Skin epidermis (tissue), 12 donors: ENCODE measurements at regions not wholly inside any gene's neighbourhood (a gene's known extent, or its start where the extent isn't known, plus 50 kb on each side); places are given as distances from the start of the nearest gene placed in this dataset.
"Not testable (repeated sequence)": the region's sequence is repeated elsewhere in the genome, so short reads cannot be mapped to it uniquely, and the experiment has no call there.

Experiments used
- H3K27ac ChIP-seq, 21 experiments: fragments of 200-600 bp; sonication (generic) in 11 of 21; one replicate each; pipeline ENCODE4 v1.5.0; 2020; ENCODE audit warnings: mild to moderate bottlenecking in 3 of 21, inconsistent platforms in 2 of 21, moderate library complexity in 2 of 21
- H3K4me3 ChIP-seq, 7 experiments: fragments of 200-600 bp; sonication (generic) in 2 of 7; one replicate each; pipeline ENCODE4 v1.5.0; 2020; ENCODE audit warnings: inconsistent platforms in 2 of 7, mild to moderate bottlenecking in 2 of 7, moderate library complexity in 1 of 7

DNA sequence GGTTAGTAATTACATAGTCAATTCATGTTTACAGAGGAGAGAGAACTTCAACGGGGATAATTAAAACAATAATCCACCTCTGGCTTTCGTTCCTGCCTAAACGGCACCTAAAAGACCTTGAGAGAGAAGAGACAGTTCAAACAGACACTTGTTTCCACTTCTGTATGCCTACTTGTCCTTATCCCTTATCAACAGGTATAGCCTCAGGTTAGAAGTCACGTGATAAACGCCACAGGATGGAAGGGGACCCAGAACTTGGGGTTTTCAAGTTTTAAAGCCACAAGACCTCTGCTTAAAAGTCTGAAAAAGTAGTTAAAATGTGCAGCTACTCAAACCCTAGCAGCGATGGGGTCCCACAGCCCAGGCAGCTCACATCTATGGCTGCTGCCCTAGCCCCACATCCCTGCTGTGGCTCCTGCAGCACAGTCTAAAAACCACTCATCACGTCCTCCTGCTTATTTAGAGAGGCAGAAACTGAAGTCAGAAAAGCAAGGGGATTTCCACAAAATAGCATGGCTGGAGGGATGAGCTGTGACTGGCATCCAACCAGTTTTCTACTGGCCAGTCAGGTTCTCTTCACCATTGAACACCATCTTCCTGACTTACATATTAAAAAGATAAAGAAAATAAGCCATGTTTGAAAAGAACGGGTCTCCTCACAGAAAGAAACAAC lies 51.2 kb upstream of the SEC16B start:
- Histone ChIP-seq H3K27ac (no peak overlapping the region), H3K4me3 (no peak overlapping the region)

DNA sequence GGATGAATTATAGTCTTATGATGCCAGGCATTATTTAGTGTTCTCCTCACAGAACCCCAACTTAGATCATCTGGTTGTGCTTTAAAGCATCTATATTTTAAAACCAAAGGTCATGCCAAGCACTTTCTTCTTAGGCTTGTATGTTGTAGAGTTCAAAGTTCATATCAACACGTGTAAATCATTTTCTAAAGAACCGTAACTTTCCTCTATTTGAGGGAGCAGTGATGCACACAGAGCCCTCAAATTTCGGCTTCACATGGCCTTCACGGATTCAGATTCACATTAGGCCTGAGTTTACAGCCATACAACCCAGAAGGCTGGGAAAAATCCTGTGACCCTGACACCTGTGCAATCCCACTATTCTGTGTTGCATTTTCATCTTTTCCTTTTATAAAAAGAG lies 52.1 kb upstream of the SEC16B start:
- Histone ChIP-seq H3K27ac (no peak overlapping the region), H3K4me3 (no peak overlapping the region)

DNA sequence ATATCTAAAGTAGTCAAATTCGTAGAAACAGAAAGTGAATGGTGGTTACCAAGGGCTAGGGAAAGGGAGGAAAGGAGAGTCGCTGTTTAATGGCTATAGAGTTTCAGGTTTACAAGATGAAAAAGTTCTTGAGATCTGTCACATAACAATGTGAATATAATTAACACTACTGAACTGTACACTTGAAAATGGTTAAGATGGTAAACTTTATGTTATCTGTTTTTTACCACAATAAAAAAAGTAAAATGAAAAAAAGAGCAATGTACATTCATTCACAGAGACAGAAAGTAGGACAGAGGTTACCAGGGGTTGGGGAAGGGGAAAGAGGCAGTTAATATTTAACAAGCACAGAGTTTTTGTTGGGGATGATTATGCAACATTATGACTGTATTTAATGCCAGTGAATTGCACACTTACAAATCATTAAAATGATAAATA lies 53.3 kb upstream of the SEC16B start:
- no peak overlapping the region for H3K27ac ChIP-seq
- no peak overlapping the region for H3K4me3 ChIP-seq

DNA sequence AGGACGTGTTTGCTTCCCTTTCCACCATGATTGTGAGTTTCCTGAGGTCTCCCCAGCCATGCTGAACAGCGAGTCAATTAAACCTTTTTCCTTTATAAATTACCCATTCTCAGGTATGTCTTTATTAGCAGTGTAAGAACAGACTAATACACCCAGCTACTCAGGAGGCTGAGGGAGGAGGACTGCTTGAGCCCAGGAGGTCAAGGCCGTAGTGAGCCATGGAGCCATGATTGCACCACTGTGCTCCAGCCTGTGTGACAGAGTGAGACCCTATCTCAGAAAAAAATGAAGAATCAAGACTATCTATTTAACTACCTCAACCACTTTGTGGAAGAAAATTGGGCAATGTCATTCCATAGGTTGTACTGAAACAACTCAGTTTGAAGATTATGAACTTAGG lies 54.6 kb upstream of the SEC16B start:
- H3K27ac ChIP-seq: no peak overlapping the region
- no peak overlapping the region for H3K4me3 ChIP-seq

DNA sequence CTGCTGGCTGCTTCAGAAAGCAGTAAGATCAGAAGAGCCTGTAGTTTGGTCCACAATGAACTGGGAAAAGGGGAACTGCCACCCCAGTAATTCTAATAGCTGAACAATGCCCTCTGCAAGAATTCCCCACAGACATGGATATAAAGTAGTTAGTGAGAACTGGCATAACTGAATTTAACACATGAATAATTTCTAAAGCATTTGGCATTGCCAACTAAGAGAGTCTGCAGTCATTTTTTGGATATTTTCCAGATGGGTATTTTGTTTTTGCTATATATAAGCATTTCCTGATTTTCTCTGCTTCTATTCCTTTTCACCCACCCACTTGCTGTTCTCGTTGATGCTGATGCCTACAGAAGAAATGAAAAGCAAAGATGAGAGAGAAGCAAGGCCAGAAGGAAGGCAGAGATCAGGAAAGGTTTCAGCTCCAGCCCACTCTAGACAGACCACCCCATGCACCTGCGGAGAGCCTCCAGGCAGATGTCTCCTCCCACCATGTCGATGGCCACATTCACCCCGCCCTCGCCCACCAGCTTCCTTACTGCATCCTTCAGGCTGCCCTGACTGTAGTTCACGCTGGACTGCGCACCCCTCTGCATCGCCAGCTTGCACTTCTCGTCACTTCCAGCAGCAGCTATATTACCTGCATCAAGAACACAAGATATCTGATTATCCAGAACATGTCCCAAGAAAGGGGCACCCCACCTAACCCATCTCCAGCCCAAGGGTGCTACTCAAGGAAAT lies 55.9 kb upstream of the SEC16B start:
- Histone ChIP-seq H3K27ac (no peak overlapping the region), H3K4me3 (no peak overlapping the region)

DNA sequence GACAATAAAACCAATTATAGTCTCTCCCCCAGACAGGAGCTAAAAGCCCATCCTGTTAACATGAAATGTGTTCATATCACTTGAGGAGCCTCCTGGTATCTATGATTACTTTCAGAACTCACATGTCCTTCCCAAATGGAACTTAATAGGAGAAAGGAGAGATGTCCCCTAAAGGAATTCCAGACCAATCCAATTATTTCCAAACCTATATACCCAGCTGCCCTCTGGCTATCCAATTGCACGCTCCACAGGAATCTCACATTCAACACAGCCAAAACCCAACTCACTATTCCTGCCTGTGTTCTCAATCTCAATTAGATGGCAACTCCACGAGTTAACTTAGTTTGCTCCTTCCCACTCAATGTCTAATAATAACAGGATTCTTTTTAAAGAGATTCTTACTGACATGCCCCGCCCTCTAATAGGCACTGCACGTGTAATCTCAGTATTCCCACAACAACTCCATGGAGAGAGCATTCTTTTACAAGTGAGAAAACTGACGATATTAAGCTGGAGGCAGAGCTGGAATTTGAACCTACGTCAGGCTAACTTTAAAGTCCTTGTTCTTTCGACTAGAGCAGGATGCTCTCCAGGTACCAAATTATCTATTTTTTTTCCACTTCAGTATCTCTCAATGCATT lies 59.1 kb upstream of the SEC16B start:
- H3K27ac ChIP-seq: no peak overlapping the region
- H3K4me3 ChIP-seq: no peak overlapping the region

DNA sequence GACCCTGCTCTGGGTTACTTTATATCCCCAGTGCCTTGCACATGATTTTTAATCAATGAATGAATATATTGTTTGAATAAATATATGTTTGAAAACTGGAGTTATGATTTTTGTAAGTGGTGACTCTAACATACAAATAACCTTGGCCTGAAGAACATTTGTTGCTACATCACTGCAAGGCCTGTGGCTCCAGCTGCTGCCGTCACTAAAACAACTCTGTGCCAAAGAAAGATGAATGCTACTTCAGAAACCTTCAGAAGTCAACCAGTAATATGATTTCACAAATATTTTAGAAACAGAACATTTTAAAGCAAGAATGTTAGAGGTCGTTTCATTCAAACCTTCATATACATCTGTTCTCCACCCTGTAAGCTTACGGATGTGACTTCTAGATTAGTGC lies 60.6 kb upstream of the SEC16B start:
- H3K4me3 ChIP-seq: no peak overlapping the region
- H3K27ac ChIP-seq: no peak overlapping the region

DNA sequence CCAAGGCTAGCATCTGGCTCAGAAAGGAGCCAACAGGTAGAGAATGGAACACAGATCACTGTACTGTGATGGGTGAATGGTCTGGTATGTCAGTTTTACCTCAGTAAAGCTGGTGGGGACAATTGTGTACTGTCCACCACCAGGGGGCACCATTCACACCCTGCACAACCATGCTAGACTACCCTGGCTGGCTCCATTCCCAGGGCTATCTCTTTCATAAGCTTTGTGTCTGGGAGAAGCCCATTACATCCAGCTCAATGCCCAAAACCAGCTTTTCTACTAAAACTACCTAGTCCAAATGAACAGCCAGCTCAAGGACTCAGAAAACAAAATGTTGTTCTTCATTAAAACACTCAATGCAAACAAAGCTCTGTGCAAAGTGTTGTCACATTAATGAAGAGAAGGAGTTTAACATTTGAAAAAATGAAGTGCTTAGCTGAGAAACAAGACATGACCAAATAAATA lies 62.0 kb upstream of the RASAL2 start:
- no peak overlapping the region for H3K4me3 ChIP-seq
- peak overlapping the region in 1 of 21 experiments; percentile 30 for H3K27ac ChIP-seq

DNA sequence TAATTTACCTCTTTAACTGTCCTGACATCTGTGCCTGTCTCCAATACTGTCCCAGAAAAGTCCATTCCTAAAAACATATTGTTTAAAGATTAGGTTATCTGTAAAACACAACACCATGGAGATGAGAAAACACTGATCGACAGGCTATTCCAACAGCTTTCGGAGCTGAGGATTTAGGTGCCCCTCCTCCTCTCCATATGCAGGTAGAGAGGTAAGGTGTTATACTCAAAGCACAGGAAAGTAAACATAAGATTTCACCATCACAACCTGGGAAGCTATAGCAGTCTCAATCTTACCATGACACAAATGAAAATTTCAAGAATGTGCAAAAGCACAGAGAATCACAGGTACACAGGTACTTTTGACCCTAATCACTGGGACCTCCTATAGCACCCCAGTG lies 60.9 kb upstream of the RASAL2 start:
- H3K4me3 ChIP-seq: no peak overlapping the region
- no peak overlapping the region for H3K27ac ChIP-seq

DNA sequence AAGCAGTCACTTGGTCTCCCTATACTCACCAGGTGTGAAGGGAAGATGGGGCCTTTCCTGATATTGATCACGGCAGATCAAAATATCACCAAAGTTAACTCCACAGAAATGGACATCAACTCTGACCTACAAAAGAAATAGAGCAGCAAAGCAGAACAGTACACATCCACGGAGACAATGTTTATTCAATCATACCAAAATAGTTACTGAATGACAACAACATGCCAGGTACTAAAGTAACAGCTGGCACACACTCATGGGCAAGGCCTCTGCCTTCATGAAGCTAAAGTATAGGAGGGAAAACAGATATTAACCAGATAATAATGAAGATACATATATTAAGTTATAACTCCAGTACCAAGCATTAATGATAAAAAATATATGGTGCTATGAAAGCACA lies 59.2 kb upstream of the RASAL2 start:
- H3K27ac ChIP-seq: no peak overlapping the region
- no peak overlapping the region for H3K4me3 ChIP-seq

DNA sequence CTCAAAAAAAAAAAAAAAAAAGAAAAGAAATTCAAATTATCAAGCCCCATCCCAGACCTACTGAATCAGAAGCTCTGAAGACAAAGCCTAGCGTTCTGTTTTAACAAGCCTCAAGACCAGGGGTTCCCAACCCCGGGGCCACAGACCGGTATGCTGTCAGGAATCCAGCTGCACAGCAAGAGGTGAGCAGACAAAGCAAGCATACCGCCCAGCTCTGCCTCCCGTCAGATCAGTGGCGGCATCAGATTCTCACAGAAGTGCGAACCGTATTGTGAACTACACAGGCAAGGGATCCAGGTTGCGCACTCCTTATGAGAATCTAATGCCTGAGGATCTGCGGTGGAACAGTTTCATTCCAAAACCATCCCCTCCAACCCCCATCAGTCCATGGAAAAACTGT lies 57.8 kb upstream of the RASAL2 start:
- Histone ChIP-seq H3K27ac (no peak overlapping the region), H3K4me3 (no peak overlapping the region)

DNA sequence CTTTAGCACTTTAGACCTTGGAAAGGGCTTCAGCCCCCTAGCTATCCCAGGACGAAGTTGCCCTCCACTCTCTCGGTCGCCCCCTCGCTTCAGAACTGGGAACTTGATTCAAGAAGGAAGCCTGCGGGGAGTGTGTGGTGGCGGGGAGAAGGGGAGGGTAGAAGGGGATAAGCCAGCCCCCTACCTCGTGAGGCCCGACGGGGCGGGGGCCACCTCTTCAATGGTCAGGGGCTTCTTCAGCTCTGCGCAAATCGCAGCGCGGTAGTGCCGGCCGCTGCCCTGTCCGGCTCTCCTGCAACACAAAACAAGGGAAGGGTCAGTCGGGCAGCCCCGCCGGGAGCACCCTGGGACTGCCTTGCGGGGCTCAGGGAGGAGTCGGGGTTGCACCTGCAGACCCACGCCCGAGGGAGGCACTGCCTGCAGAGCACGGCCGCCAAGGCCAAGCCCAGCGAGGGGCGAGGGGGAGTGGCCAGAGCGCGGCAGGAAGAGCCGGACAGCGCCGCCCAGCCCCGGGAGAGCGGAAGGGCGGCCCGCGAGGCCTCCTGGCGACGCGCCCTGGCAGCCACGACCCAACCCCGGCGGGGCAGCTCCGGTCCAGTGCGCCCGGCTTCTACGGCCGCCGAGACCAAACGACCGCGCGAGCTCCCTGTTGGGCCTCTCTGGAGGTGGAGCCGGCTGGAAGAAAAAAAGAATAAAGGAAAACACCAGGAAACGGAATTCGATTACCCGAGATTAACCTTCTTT lies 56.2 kb upstream of the RASAL2 start:
- Histone ChIP-seq H3K4me3 (peak overlapping the region; percentile 41 to 71 (median 55)), H3K27ac (peak overlapping the region in 20 of 21 experiments; percentile 18 to 87 (median 74))

DNA sequence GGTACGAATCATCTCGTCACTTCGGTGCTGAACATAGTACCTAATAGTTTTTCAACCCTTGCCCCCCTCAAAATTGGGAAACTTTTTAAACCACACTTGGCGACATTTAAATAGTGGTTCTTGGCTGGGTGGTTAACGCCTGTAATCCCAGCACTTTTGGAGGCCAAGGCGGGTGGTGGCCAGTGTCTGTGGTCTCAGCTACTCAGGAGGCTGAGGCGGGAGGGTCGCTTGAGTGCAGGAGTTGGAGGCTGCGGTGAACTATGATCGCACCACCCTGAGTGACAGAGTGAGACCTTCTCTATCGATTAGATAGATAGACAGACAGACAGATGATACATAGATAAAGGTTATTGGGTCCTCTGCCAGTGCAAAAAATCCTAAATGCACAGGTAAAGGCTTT lies 55.5 kb upstream of the RASAL2 start:
- Histone ChIP-seq H3K27ac (peak overlapping the region in 20 of 21 experiments; percentile 18 to 87 (median 74)), H3K4me3 (peak overlapping the region; percentile 41 to 71 (median 55))

DNA sequence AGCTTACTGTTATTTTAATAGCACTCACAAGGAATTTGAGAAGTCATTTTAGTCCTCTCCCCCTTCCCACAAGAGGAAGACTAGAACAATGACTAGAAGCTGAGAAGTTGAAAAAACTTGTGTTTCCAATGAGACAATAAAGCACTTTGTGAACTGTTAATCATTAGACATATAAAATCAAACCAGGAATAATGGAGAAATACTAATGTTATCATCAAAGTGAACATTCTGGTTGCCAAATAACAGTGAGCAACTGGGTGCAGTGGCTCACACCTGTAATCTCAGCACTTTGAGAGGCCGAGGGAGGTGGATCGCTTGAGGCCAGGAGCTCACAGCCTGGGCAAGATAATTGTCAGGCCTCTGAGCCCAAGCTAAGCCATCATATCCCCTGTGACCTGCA lies 54.0 kb upstream of the RASAL2 start:
- Histone ChIP-seq H3K27ac (no peak overlapping the region), H3K4me3 (no peak overlapping the region)

DNA sequence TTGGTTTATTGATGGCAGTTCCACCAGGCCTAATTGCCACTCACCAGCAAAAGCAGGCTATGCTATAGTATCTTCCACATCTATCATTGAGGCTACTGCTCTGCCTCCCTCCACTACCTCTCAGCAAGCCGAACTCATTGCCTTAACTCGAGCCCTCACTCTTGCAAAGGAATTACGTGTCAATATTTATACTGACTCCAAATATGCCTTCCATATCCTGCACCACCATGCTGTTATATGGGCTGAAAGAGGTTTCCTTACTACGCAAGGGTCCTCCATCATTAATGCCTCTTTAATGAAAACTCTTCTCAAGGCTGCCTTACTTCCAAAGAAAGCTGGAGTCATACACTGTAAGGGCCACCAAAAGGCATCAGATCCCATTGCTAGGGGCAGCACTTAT lies 50.0 kb upstream of the RASAL2 start:
- H3K4me3 ChIP-seq, H3K27ac ChIP-seq: not testable (repeated sequence)
